NCI-H187 treated with DMSO at 0.1 percent for 48 hours (cell line): ENCODE measurements at regions not wholly inside any gene's neighbourhood (a gene's known extent, or its start where the extent isn't known, plus 50 kb on each side); places are given as distances from the start of the nearest gene placed in this dataset.
"Not testable (repeated sequence)": the region's sequence is repeated elsewhere in the genome, so short reads cannot be mapped to it uniquely, and the experiment has no call there.

ENCODE experiments used
- DNase-seq: peaks from one replicate; lab custom pipeline; 2025; lab: John Stamatoyannopoulos, UW

- DNase-seq: no peak
Measured at GRCh38 chr7:10593080-10593479, 380.6 kb upstream of the PHF14 start.

- no peak for DNase-seq
Measured at GRCh38 chr7:10596827-10597226, 376.8 kb upstream of the PHF14 start.

- DNase-seq: no peak
Measured at GRCh38 chr7:10604128-10604527, 369.5 kb upstream of the PHF14 start.

GRCh38 chr7:10612950-10613349 lies 360.7 kb upstream of the PHF14 start:
- DNase-seq: no peak

- DNase-seq: no peak
Measured at GRCh38 chr7:10618953-10619352, 354.7 kb upstream of the PHF14 start.

- DNase-seq: no peak
Measured at GRCh38 chr7:10632712-10633111, 341.0 kb upstream of the PHF14 start.

- no peak for DNase-seq
Measured at GRCh38 chr7:10634239-10634638, 339.4 kb upstream of the PHF14 start.

- no peak for DNase-seq
Measured at GRCh38 chr7:10637991-10638390, 335.7 kb upstream of the PHF14 start.

- no peak for DNase-seq
Measured at GRCh38 chr7:10643545-10643944, 330.1 kb upstream of the PHF14 start.

- no peak for DNase-seq
Measured at GRCh38 chr7:10644849-10645248, 328.8 kb upstream of the PHF14 start.

- no peak for DNase-seq
Measured at GRCh38 chr7:10646194-10646593, 327.5 kb upstream of the PHF14 start.

GRCh38 chr7:10648289-10648688 lies 325.4 kb upstream of the PHF14 start:
- DNase-seq: no peak

- DNase-seq: not testable (repeated sequence)
Measured at GRCh38 chr7:10649120-10649519, 324.6 kb upstream of the PHF14 start.

- no peak for DNase-seq
Measured at GRCh38 chr7:10655031-10655430, 318.6 kb upstream of the PHF14 start.

- no peak for DNase-seq
Measured at GRCh38 chr7:10657201-10657600, 316.5 kb upstream of the PHF14 start.

GRCh38 chr7:10657837-10658236 lies 315.8 kb upstream of the PHF14 start:
- no peak for DNase-seq

GRCh38 chr7:10662491-10662890 lies 311.2 kb upstream of the PHF14 start:
- DNase-seq: no peak

GRCh38 chr7:10662982-10663884 lies 310.4 kb upstream of the PHF14 start:
- DNase-seq: no peak

GRCh38 chr7:10672186-10672585 lies 301.5 kb upstream of the PHF14 start:
- no peak for DNase-seq

- DNase-seq: no peak
Measured at GRCh38 chr7:10677211-10677610, 296.5 kb upstream of the PHF14 start.

- no peak for DNase-seq
Measured at GRCh38 chr7:10677668-10678232, 295.9 kb upstream of the PHF14 start.

GRCh38 chr7:10684606-10685005 lies 289.1 kb upstream of the PHF14 start:
- DNase-seq: no peak

- no peak for DNase-seq
Measured at GRCh38 chr7:10685040-10685439, 288.6 kb upstream of the PHF14 start.

GRCh38 chr7:10688544-10688943 lies 285.1 kb upstream of the PHF14 start:
- no peak for DNase-seq
